H1 (cell line): ENCODE measurements at regions not wholly inside any gene's neighbourhood (a gene's known extent, or its start where the extent isn't known, plus 50 kb on each side); places are given as distances from the start of the nearest gene placed in this dataset.

Experiments
- CTCF ChIA-PET: fragments of 300-600 bp; sonication (Branson Sonifier 250); formaldehyde crosslinking; loops from one replicate; lab custom pipeline; 2021; ENCODE audit not compliant: partially characterized antibody; lab: Charles Lee
- POLR2A ChIA-PET: fragments of 300-600 bp; sonication (Branson Sonifier 250); formaldehyde crosslinking; loops from one replicate; lab custom pipeline; 2021; ENCODE audit warnings: inconsistent platforms; ENCODE audit not compliant: partially characterized antibody; lab: Charles Lee
- DNase-seq, 2 experiments: peaks; one replicate each; pipeline versions ENCODE4 v3.0.0 to v3.0.0-alpha.2; 2010 to 2022; ENCODE audit warnings: low spot score in 2 of 2, low read depth in 1 of 2, mixed read lengths in 1 of 2
- FAIRE-seq: peaks from 2 replicates; lab custom pipeline; 2011; peaks lifted over from hg19 to GRCh38; lab: Jason Lieb, UNC
- H2AFZ ChIP-seq: 2 replicates; pipeline ENCODE4 v1.8.1; 2012; ENCODE audit warnings: low read length, inconsistent platforms
- H2AK5ac ChIP-seq: 2 replicates; pipeline ENCODE4 v1.6.1; 2013; ENCODE audit warnings: low read depth, low read length
- H2BK120ac ChIP-seq: replicated peaks from 2 replicates; pipeline ENCODE3; 2013; ENCODE audit warnings: low read depth, low read length, inconsistent platforms
- H2BK12ac ChIP-seq: 2 replicates; pipeline ENCODE4 v1.6.1; 2013; ENCODE audit warnings: low read depth, low read length
- H2BK15ac ChIP-seq: 2 replicates; pipeline ENCODE4 v1.6.1; 2013; ENCODE audit warnings: low read length
- H2BK20ac ChIP-seq: 2 replicates; pipeline ENCODE4 v1.6.1; 2013; ENCODE audit warnings: low read length
- H2BK5ac ChIP-seq: 2 replicates; pipeline ENCODE4 v1.6.1; 2013; ENCODE audit warnings: low read depth, low read length
- H3K14ac ChIP-seq: 2 replicates; pipeline ENCODE4 v1.6.1; 2013; ENCODE audit warnings: inconsistent platforms; ENCODE audit not compliant: insufficient read length
- H3K18ac ChIP-seq: 2 replicates; pipeline ENCODE4 v1.6.1; 2013; ENCODE audit warnings: low read length; ENCODE audit errors: extremely low read depth
- H3K23ac ChIP-seq: 2 replicates; pipeline ENCODE4 v1.6.1; 2013; ENCODE audit warnings: inconsistent platforms; ENCODE audit not compliant: insufficient read length
- H3K23me2 ChIP-seq: 2 replicates; pipeline ENCODE4 v1.6.1; 2013; ENCODE audit warnings: low read depth, low read length
- H3K27ac ChIP-seq: 2 replicates; pipeline ENCODE4 v1.6.1; 2011; ENCODE audit warnings: low read depth, low read length, inconsistent platforms
- H3K27me3 ChIP-seq, 4 experiments: replicated peaks in 1 of 4; 1 replicate in 1 of 4; 2 replicates in 3 of 4; pipeline versions ENCODE4 v1.6.1 to v1.8.1; 2011 to 2013; ENCODE audit warnings: low read length in 3 of 4, mild to moderate bottlenecking in 3 of 4, inconsistent platforms in 2 of 4, mixed read lengths in 2 of 4, moderate library complexity in 1 of 4; ENCODE audit not compliant: control insufficient read depth in 3 of 4, insufficient read depth in 3 of 4; ENCODE audit errors: extremely low read depth in 1 of 4
- H3K36me3 ChIP-seq, 4 experiments: 2 replicates each; pipeline versions ENCODE4 v1.6.1 to v1.8.1; 2011 to 2013; ENCODE audit warnings: mild to moderate bottlenecking in 4 of 4, low read length in 3 of 4, moderate library complexity in 2 of 4, control low read depth in 1 of 4, inconsistent platforms in 1 of 4; ENCODE audit not compliant: insufficient read depth in 4 of 4, control insufficient read depth in 2 of 4
- H3K4ac ChIP-seq: replicated peaks from 2 replicates; pipeline ENCODE3; 2013; ENCODE audit warnings: low read length, low read depth, mixed read lengths, inconsistent platforms; ENCODE audit not compliant: insufficient read length
- H3K4me1 ChIP-seq, 4 experiments: replicated peaks in 1 of 4; 1 replicate in 1 of 4; 2 replicates in 3 of 4; pipeline versions ENCODE4 v1.6.1 to v1.8.1; 2011 to 2013; ENCODE audit warnings: low read length in 3 of 4, inconsistent platforms in 2 of 4, mixed read lengths in 1 of 4; ENCODE audit not compliant: insufficient read depth in 4 of 4, control insufficient read depth in 3 of 4
- H3K4me2 ChIP-seq, 2 experiments: 2 replicates each; pipeline versions ENCODE4 v1.6.1 to v1.8.1; 2011 to 2013; ENCODE audit warnings: low read depth in 2 of 2, low read length in 2 of 2, control low read depth in 1 of 2, inconsistent platforms in 1 of 2, mild to moderate bottlenecking in 1 of 2; ENCODE audit not compliant: insufficient read depth in 1 of 2
- H3K4me3 ChIP-seq, 4 experiments: fragments of 200-600, 300-600 bp in 1 of 4; sonication (generic), shearing (Covaris generic), sonication (Bioruptor Twin) in 1 of 4; 2 replicates each; pipeline versions ENCODE4 v1.5.1 to v1.8.1; 2011 to 2016; ENCODE audit warnings: low read length in 4 of 4, low read depth in 3 of 4, control low read depth in 2 of 4, inconsistent platforms in 2 of 4, mild to moderate bottlenecking in 2 of 4, mixed read lengths in 1 of 4, moderate library complexity in 1 of 4; ENCODE audit not compliant: insufficient read depth in 2 of 4; ENCODE audit errors: extremely low read depth in 1 of 4
- H3K56ac ChIP-seq: replicated peaks from 2 replicates; pipeline ENCODE3; 2013; ENCODE audit warnings: low read depth, mild to moderate bottlenecking, mixed read lengths, low read length, inconsistent platforms; ENCODE audit not compliant: insufficient read length
- H3K79me1 ChIP-seq: 2 replicates; pipeline ENCODE4 v1.6.1; 2013; ENCODE audit warnings: low read depth, low read length, control low read depth
- H3K79me2 ChIP-seq, 2 experiments: 2 replicates each; pipeline versions ENCODE4 v1.6.1 to v1.8.1; 2012 to 2013; ENCODE audit warnings: low read length in 2 of 2, mild to moderate bottlenecking in 2 of 2, inconsistent platforms in 1 of 2; ENCODE audit not compliant: insufficient read depth in 2 of 2, control insufficient read depth in 1 of 2
- H3K9ac ChIP-seq, 4 experiments: replicated peaks in 1 of 4; 1 replicate in 1 of 4; 2 replicates in 3 of 4; pipeline versions ENCODE4 v1.6.1 to v1.8.1; 2011 to 2013; ENCODE audit warnings: low read depth in 3 of 4, low read length in 3 of 4, control low read depth in 2 of 4, mild to moderate bottlenecking in 2 of 4, moderate library complexity in 2 of 4, inconsistent platforms in 1 of 4; ENCODE audit errors: extremely low read depth in 1 of 4
- H3K9me3 ChIP-seq, 2 experiments: 2 replicates each; pipeline versions ENCODE4 v1.6.1 to v1.8.1; 2012 to 2013; ENCODE audit warnings: mild to moderate bottlenecking in 2 of 2, moderate library complexity in 2 of 2, control low read depth in 1 of 2, inconsistent platforms in 1 of 2, low read depth in 1 of 2, low read length in 1 of 2, mixed read lengths in 1 of 2; ENCODE audit not compliant: insufficient read depth in 2 of 2
- H4K20me1 ChIP-seq, 2 experiments: replicated peaks in 1 of 2; 2 replicates each; pipeline versions ENCODE3 to v1.8.1; 2011 to 2013; ENCODE audit warnings: inconsistent platforms in 2 of 2, low read length in 2 of 2, mild to moderate bottlenecking in 1 of 2; ENCODE audit not compliant: insufficient read depth in 2 of 2, control insufficient read depth in 1 of 2
- H4K5ac ChIP-seq: 2 replicates; pipeline ENCODE4 v1.6.1; 2013; ENCODE audit warnings: low read length, low read depth, mixed read lengths, inconsistent platforms; ENCODE audit not compliant: insufficient read length
- H4K8ac ChIP-seq: 2 replicates; pipeline ENCODE4 v1.8.0; 2013; ENCODE audit warnings: mild to moderate bottlenecking, moderate library complexity, low read length, inconsistent platforms; ENCODE audit not compliant: insufficient read depth; ENCODE audit errors: extremely low read depth
- H4K91ac ChIP-seq: replicated peaks from 2 replicates; pipeline ENCODE3; 2013; ENCODE audit warnings: low read length, mixed read lengths, inconsistent platforms; ENCODE audit not compliant: insufficient read length
- BACH1 ChIP-seq: IDR thresholded peaks from 2 replicates; pipeline ENCODE4 v1.6.1; 2012; ENCODE audit warnings: low read length, improper control_type of control experiment
- CBX8 ChIP-seq: fragments of 300-800, 300-1000 bp; sonication (generic); IDR thresholded peaks from 2 replicates; pipeline ENCODE4 v1.7.1; 2016; ENCODE audit warnings: low read depth, low read length, borderline replicate concordance
- CHD2 ChIP-seq: IDR thresholded peaks from 2 replicates; pipeline ENCODE4 v1.6.1; 2012; ENCODE audit warnings: low read length, improper control_type of control experiment
- CREB1 ChIP-seq: IDR thresholded peaks from 2 replicates; pipeline ENCODE4 v1.6.1; 2012; ENCODE audit warnings: inconsistent platforms
- KDM5A ChIP-seq: fragments of 200-600 bp; IDR thresholded peaks from 2 replicates; pipeline ENCODE4 v1.7.1; 2012; ENCODE audit warnings: mild to moderate bottlenecking, low read length, inconsistent platforms, mixed read lengths
- MAFK ChIP-seq: IDR thresholded peaks from 2 replicates; pipeline ENCODE4 v1.6.1; 2012; ENCODE audit warnings: low read depth, mild to moderate bottlenecking, improper control_type of control experiment, low read length
- RNF2 ChIP-seq: fragments of 200-900, 300-1000 bp; sonication (generic); IDR thresholded peaks from 2 replicates; pipeline ENCODE4 v1.7.1; 2016; ENCODE audit warnings: borderline replicate concordance, low read depth, mild to moderate bottlenecking, antibody characterized with exemption, low read length; ENCODE audit not compliant: poor library complexity, severe bottlenecking; ENCODE audit errors: missing control alignments
- SIN3A ChIP-seq, 2 experiments: IDR thresholded peaks in 1 of 2; conservative IDR thresholded peaks in 1 of 2; 2 replicates each; pipeline ENCODE4 v1.6.1; 2011 to 2012; ENCODE audit warnings: low read length in 2 of 2, improper control_type of control experiment in 1 of 2, low read depth in 1 of 2, mild to moderate bottlenecking in 1 of 2
- SP4 ChIP-seq: IDR thresholded peaks from 2 replicates; pipeline ENCODE4 v1.6.1; 2012; ENCODE audit warnings: low read length, inconsistent platforms
- TAF1 ChIP-seq: IDR thresholded peaks from 2 replicates; pipeline ENCODE4 v1.6.1; 2011; ENCODE audit warnings: mild to moderate bottlenecking, low read depth, low read length
- TAF7 ChIP-seq: optimal IDR thresholded peaks from 2 replicates; pipeline ENCODE3; 2011; ENCODE audit warnings: low read depth, mild to moderate bottlenecking, inconsistent platforms, low read length, moderate library complexity, borderline replicate concordance
- YY1 ChIP-seq: IDR thresholded peaks from 2 replicates; pipeline ENCODE4 v1.6.1; 2011; ENCODE audit warnings: low read depth, mild to moderate bottlenecking, low read length
- WGBS, 2 experiments: shearing (Covaris generic) in 1 of 2; methylation state at CpG; one replicate each; pipeline versions ENCODE4 v1.1.6 to v1.1.7; 2013 to 2015; ENCODE audit warnings: low lambda C conversion rate in 2 of 2, mixed read lengths in 2 of 2, inconsistent platforms in 1 of 2, low coverage in 1 of 2, missing lambda C conversion rate in 1 of 2; ENCODE audit not compliant: insufficient replicate concordance in 2 of 2, insufficient coverage in 1 of 2, insufficient read length in 1 of 2; ENCODE audit errors: extremely low coverage in 1 of 2, missing lambda C conversion rate in 1 of 2; 5-methylcytosine and 5-hydroxymethylcytosine counted together

DNA sequence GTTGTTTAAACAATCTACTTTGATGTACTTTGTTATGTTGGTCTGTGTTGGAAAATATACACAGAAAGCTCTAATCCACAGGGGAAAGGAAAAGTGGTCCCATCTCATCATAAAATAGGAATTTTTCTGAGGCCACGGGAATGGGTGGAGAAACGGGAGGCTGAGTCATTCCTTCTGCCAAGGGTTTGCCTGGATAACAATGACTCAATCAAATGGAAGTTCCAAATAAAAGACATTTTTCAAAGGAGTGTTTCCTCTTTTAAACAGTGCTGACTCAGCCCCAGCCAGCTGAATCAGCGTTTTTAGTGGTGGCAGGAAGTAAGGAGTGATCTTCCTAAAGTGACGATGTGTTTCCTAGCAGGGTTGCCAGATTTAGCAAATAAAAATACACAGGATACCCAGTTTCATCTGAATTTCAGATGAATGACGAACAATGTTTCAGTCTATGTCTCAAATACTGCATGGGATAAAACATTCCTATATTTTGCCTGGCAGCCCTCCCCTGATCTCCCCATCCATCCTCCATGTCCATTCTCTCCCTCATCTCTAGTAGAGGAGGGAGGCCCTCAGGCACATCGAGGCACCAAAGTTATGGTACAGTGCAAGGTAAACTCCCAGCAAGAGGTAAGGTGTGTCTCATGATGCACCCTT is 345.4 kb upstream of the GATB start:
- H3K56ac ChIP-seq = no peak overlapping the region
- H4K8ac ChIP-seq = no peak overlapping the region
- H3K4me3 ChIP-seq = no peak overlapping the region
- POLR2A ChIA-PET = no interaction called here
- no peak overlapping the region for H4K5ac ChIP-seq
- no peak overlapping the region for H3K4me2 ChIP-seq
- DNase-seq = no peak
- no peaks in the 10 kb centered on the region for H4K20me1 ChIP-seq
- CTCF ChIA-PET = no interaction called here
- no peak overlapping the region for H2AK5ac ChIP-seq
- no peaks in the 10 kb centered on the region for H3K36me3 ChIP-seq
- no peaks in the 10 kb centered on the region for H3K23me2 ChIP-seq
- no peak overlapping the region for H2BK20ac ChIP-seq
- H3K27ac ChIP-seq = no peak overlapping the region
- no peak overlapping the region for H3K18ac ChIP-seq
- H3K4me1 ChIP-seq = peaks cover 0 to 3% (median 0%) of the 10 kb centered on the region in 4 experiments; a peak in 2 of 7 replicates
- no peaks in the 10 kb centered on the region for H3K27me3 ChIP-seq
- H2BK120ac ChIP-seq = no peak overlapping the region
- no peak overlapping the region for H3K9ac ChIP-seq
- WGBS, 2 experiments = 91% methylated on average over 6 of the region's 6 CpGs; no CpG with 5 or more reads in 1 of the 2 experiments
- no peaks in the 10 kb centered on the region for H3K79me2 ChIP-seq
- no peak overlapping the region for H2BK5ac ChIP-seq
- H3K23ac ChIP-seq = no peak overlapping the region
- H3K9me3 ChIP-seq = no peaks in the 10 kb centered on the region
- no peak overlapping the region for H3K4ac ChIP-seq
- no peak overlapping the region for H4K91ac ChIP-seq
- TF ChIP-seq SIN3A (conservative IDR thresholded peaks at IDR 0.05 in 1 of 2, IDR thresholded peaks at IDR 0.05 in 1 of 2; ENCODE audit: low read depth in 1 of 2, low read length in 2 of 2) = no peak
- no peak for TF ChIP-seq CBX8
- no peak for TF ChIP-seq TAF1
- TF ChIP-seq SP4 = no peak
- TF ChIP-seq KDM5A = no peak
- no peak for TF ChIP-seq YY1
- TF ChIP-seq CHD2 = no peak
- peak; percentile 90 for TF ChIP-seq MAFK
- no peak for TF ChIP-seq CREB1
- no peak for TF ChIP-seq RNF2
- TF ChIP-seq TAF7 = no peak
- peak; percentile 96 for TF ChIP-seq BACH1
- TF ChIP-seq, all 59 proteins: peak for 2
- FAIRE-seq = no peak
- Histone ChIP-seq H2BK12ac (0 out of 2 replicates have a peak overlapping the region, but pooled peaks have one; percentile 50), H2BK15ac (no peak overlapping the region), H3K14ac (no peak overlapping the region), H3K79me1 (no peaks in the 10 kb centered on the region), H2AFZ (no peak overlapping the region)
